ENCODE measurements at regions not wholly inside any gene's neighbourhood (a gene's known extent, or its start where the extent isn't known, plus 50 kb on each side); places are given as distances from the start of the nearest gene placed in this dataset.
"Not testable (repeated sequence)": the region's sequence is repeated elsewhere in the genome, so short reads cannot be mapped to it uniquely, and the experiment has no call there.

GRCh38 chr1:862601-863000 is 61.1 kb upstream of the SAMD11 start:
- not testable (repeated sequence) for TF ChIP-seq CTCF, POLR2A (IDR thresholded peaks at IDR 0.05)

All from body of pancreas (tissue), 4 donors.